GM19397 (cell line): ENCODE measurements at regions not wholly inside any gene's neighbourhood (a gene's known extent, or its start where the extent isn't known, plus 50 kb on each side); places are given as distances from the start of the nearest gene placed in this dataset.
"Not testable (repeated sequence)": the region's sequence is repeated elsewhere in the genome, so short reads cannot be mapped to it uniquely, and the experiment has no call there.

ENCODE experiments used
- ATAC-seq: cut with Tn5 transposase; IDR thresholded peaks from one replicate; pipeline ENCODE4 v1.9.1; 2021; ENCODE audit warnings: mild to moderate bottlenecking, moderate library complexity; ENCODE audit not compliant: unreplicated experiment

DNA sequence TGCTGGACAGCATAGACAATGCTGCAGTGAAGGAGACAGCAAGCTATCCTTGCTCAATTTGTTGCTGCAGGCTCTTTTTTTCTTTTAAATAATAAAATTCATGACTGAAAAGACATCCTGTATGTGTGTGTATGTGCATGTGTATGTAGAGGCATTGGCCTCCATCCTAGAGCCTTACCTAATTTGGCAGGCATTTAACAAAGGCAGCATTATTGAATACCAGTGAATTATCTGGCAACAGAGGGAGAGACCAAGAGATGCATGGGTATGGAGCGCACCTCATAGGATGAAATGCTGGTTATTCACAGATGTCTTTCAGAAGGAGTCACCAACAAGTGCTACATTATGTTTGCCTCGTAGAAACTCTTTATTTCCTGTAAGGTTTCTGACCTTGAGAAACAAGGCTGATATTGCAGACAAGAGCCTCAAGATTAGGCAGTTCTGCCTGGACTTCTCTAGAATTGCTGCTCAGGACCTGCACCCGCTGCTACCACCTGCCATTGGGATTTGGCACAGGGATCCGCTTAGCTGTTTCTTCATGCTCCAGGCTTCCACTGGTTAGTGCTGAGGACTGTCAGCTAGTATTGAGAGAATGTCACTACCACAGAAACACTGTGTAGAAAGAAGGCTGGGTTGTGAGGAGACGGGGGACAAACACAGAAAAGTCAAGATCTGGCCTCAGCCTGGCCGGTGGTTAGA lies 247.7 kb upstream of the RFX3 start:
- ATAC-seq, result no peak

- ATAC-seq, result no peak
These were observed 243.8 kb upstream of the RFX3 start for GRCh38 chr9:3769646-3770045.

GRCh38 chr9:3768712-3769457 lies 243.1 kb upstream of the RFX3 start:
- ATAC-seq, result no peak

DNA sequence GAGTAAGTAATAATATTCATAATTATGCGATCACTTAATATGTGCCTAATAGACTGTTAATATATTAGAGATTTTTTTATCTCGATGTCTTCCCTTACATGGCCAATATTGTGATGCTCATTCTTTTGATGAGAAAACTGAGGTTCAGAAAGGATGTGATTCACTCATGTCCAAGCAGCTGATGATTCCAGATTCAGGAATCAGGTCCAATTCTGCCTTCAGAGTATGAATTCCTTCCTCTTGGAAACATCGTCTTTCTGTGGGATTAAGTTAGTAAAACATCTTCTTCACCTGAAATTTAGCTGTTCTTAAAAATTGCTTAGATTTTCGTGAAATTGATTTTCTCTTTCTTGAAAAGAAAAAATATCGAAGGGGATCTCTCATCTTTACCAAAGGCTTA lies 242.5 kb upstream of the RFX3 start:
- ATAC-seq, result no peak

DNA sequence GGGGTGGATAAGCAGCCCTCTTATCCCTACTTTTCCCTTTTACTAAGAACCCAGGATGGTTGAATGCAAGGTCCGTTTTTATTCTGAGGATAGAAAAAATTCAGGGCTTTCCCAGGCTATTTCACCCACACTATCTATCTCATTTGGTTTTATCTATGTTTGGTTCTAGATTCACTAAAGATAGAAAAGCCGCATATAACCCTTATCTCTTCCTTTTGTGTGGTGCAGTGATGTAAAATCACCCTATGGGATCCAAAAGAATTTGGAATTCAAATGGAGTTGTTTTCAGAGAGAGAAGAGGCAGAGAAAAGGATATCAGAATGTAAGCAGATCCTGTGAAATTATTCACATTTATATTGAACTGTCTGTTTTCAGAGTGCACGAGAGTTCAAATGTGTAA lies 236.3 kb upstream of the RFX3 start:
- no peak for ATAC-seq

- no peak for ATAC-seq
These were observed 234.2 kb upstream of the RFX3 start for GRCh38 chr9:3760031-3760430.

- no peak for ATAC-seq
These were observed 233.2 kb upstream of the RFX3 start for GRCh38 chr9:3758816-3759576.

DNA sequence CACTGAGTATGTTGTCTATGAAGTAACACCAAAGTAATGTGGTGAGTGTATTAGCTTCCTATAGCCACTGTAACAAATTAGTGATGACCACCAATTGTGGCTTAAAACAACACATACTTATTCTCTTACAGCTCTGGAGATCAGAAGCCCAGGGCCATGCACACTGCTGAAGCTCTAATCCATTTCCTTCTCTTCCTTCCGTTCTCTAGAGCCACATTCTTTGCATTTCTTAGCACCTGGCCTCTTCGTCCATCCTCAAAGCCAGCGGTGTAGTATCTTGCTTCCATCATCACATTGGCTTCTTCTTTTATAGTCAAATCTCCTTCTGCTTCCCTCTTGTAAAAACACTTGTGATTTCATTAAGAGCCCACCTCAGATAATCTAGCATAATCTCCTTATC lies 230.3 kb upstream of the RFX3 start:
- no peak for ATAC-seq

DNA sequence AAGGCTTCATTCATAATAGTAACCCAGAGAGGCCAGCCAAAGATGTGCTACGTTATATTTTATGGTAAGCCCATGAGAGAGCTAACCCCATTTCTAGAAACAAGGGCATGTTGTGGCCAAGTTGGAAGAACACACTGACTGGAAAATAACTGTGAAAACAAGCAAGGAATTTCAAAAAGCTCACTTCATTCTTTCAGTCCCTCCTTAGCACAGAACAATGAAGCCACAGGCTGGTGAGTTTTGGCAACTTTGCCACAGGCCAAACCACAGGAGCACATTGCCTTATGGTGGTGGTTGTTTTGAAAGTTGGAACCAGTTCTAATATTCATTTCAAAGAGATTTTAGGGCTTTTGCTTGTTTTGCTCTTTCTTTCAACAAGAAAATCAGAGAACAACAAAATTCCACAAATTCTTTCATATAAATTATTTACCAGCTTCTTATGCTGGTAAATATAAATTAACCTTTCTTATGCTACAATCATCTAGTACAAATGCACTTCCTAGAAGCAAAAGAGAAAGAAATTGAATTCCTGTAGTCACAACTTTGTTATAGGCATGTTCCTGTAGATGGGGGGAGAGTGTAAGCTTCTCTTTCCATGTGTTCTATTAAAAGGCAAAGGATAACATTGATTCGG lies 225.4 kb upstream of the RFX3 start:
- no peak for ATAC-seq

GRCh38 chr9:3750321-3750720 lies 224.5 kb upstream of the RFX3 start:
- ATAC-seq, result no peak

GRCh38 chr9:3746296-3747275 lies 220.8 kb upstream of the RFX3 start:
- ATAC-seq, result no peak

DNA sequence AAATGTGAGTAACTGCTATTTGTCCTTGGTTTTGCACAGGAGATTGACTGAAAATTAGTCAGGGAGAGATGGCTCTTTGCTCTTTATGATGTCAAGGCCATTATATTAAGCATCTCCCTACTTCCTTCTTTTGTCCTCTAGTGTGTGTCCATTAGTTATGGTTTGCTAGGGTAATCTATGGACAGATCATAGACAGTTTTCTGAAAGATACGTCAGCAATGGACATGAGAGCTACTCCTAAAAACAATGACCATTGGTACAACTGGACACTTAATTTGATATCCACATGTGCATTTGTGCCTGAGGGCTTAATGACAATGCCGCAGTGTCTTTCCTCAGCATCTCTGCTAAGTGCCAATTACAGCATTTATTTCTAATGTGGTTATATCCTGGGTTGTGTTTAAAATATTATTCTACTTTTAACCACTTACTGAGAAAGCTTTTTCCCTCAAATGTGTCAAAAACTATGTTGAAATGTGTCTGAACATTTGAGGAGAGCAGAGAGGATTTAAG lies 218.2 kb upstream of the RFX3 start:
- ATAC-seq, result no peak

DNA sequence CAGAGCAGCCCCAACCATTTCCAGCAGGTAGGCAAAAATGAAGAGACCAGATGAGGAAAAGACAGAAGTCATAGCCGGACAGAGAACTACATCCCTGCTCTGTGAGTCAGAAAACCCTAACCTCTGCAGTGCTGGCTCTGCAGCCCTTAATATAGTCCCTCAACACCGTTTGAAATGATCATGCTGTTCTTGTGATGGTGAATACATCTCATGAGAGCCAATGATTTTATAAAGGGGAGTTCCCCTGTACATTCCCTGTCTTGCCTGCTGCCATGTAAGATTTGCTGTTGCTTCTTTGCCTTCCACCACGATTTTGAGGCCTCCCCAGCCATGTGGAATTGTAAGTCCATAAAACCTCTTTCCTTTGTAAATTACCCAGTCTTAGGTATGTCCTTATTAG lies 216.8 kb upstream of the RFX3 start:
- ATAC-seq, result no peak

DNA sequence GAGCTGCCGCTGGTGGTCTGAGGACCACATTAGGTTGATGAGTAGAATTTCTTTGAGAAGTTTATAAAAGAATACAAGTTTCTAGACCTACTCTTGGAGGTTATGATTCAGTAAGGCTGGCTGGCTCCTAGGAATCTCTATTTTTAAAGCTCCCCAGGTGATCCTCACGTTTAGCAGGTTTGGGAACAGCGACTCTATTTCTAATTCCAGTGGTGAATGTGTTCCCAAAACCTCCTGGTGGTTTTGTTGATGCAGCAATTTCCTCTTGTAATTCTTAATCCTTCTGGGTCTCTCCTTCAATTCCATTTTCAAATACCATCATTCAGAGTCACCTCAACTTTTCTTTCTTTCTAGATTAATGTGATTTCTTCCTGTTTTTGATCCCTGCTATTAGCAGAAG lies 215.9 kb upstream of the RFX3 start:
- ATAC-seq, result no peak

GRCh38 chr9:3740690-3741419 lies 215.1 kb upstream of the RFX3 start:
- ATAC-seq, result no peak

GRCh38 chr9:3736161-3736560 lies 210.4 kb upstream of the RFX3 start:
- no peak for ATAC-seq

GRCh38 chr9:3735251-3735650 lies 209.4 kb upstream of the RFX3 start:
- ATAC-seq, result no peak

- not testable (repeated sequence) for ATAC-seq
These were observed 207.9 kb upstream of the RFX3 start for GRCh38 chr9:3733527-3734262.

DNA sequence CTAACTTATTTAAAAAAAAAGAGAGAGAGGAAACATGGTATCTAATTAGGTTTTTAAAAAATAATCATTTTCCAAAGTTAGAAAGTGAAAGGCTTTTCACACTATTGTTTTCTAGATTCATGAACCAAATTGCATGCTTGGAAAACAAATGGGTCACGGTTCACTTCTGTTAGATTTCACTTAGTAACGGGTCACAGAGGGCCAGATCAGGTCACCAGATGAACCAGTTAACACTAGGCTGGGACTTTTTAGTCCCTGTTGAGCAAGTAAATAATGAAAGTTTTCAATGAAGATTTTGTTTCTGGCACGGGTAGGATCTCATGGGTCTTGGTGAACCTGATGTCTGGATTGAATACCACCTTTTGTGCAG lies 207.2 kb upstream of the RFX3 start:
- no peak for ATAC-seq
